ENCODE measurements at regions not wholly inside any gene's neighbourhood (a gene's known extent, or its start where the extent isn't known, plus 50 kb on each side); places are given as distances from the start of the nearest gene placed in this dataset.
"Not testable (repeated sequence)": the region's sequence is repeated elsewhere in the genome, so short reads cannot be mapped to it uniquely, and the experiment has no call there.

DNA sequence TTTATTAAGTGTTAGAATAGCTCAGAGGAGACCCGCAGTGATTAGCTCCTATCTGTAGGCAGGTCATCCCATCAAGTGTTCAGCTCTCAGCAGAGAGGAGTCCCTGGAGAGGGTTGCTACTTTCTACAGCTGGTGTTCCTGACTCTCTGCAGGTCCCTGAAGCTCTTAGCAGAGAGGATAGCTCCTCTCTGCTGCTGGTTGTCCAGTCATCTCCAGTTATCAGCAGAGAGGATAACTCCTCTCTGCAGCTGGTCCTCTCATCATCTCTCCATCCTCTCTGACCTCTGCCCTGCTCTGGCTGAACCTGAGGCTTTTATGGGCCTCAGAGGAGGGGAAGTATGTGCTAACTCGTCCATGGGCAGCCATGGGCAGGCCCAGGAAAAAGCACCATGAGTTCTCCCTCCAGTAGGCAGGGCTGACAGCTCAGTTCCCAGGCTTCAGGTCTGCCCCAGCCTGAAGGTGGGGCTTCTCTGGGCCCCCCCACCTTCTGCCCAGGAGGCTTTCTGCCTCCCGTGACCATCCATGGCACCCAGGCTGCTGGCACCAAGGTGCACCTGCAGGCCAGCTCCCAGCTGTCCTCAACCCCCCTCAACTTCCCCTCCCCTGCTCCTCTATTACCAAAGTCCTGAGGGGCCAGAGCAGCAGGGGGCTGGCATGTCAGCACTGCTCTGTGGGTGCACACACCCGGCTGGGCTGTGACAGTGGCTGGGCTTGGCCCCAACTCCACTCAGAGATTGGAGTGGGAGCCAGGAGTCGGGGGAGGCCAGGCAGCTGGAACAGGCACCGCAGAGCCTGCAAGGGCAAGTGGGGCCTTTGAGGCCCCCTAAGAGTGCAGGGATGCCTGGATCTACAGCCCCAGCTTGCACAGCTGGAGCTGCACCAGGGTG is 98.9 kb upstream of the FRMD4B start:
- Histone ChIP-seq H3K36me3 (ENCODE audit: control insufficient read depth, insufficient read depth, low read length) (no peaks in the 10 kb centered on the region), H3K9me3 (ENCODE audit: control insufficient read depth, insufficient read depth, low read depth, low read length) (no peaks in the 10 kb centered on the region; the same call in none of the 2 replicates), H3K4me3 (ENCODE audit: low read depth, low read length) (no peak overlapping the region), H3K27ac (ENCODE audit: low read depth, low read length) (no peak overlapping the region), H3K4me1 (ENCODE audit: control insufficient read depth, insufficient read depth, low read length) (no peaks in the 10 kb centered on the region), H3K9ac (ENCODE audit: low read length) (no peak overlapping the region), H3K27me3 (ENCODE audit: control insufficient read depth, insufficient read depth, low read length) (no peaks in the 10 kb centered on the region)

DNA sequence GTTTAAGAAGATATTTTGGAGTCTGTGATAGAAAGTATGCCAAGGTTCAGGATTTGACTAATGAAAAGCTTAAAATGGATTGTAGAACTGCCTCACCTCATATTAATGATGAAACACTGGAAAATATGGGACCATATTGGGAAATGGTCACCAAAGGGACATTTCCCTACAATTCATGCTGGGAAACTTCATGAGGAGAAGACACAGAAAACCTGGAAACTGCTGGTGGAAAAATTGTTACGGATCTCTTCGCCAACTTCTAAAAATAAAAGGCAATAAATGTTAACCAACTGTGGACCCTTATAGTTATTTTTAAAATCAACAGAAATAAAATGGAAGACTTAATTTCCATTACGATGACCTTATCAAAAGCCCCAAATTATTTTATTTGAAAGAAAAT is 97.6 kb upstream of the FRMD4B start:
- H3K4me3 ChIP-seq (ENCODE audit: low read depth, low read length), result no peak overlapping the region
- H3K9me3 ChIP-seq (ENCODE audit: control insufficient read depth, insufficient read depth, low read depth, low read length), result no peaks in the 10 kb centered on the region; the same call in none of the 2 replicates
- no peaks in the 10 kb centered on the region for H3K36me3 ChIP-seq (ENCODE audit: control insufficient read depth, insufficient read depth, low read length)
- no peak overlapping the region for H3K9ac ChIP-seq (ENCODE audit: low read length)
- no peak overlapping the region for H3K27ac ChIP-seq (ENCODE audit: low read depth, low read length)
- H3K27me3 ChIP-seq (ENCODE audit: control insufficient read depth, insufficient read depth, low read length), result no peaks in the 10 kb centered on the region
- H3K4me1 ChIP-seq (ENCODE audit: control insufficient read depth, insufficient read depth, low read length), result no peaks in the 10 kb centered on the region

DNA sequence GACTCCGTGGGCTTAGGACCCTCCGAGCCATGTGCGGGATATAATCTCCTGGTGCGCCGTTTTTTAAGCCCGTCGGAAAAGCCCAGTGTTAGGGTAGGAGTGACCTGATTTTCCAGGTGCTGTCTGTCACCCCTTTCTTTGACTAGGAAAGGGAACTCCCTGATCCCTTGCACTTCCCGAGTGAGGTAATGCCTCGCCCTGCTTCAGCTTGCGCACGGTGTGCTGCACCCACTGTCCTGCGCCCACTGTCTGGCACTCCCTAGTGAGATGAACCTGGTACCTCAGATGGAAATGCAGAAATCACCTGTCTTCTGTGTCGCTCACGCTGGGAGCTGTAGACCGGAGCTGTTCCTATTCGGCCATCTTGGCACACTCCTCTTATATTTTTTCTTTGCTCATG is 95.1 kb upstream of the FRMD4B start:
- H3K4me3 ChIP-seq (ENCODE audit: low read depth, low read length); H3K36me3 ChIP-seq (ENCODE audit: control insufficient read depth, insufficient read depth, low read length); H3K9ac ChIP-seq (ENCODE audit: low read length); H3K27ac ChIP-seq (ENCODE audit: low read depth, low read length); H3K9me3 ChIP-seq (ENCODE audit: control insufficient read depth, insufficient read depth, low read depth, low read length); H3K4me1 ChIP-seq (ENCODE audit: control insufficient read depth, insufficient read depth, low read length); H3K27me3 ChIP-seq (ENCODE audit: control insufficient read depth, insufficient read depth, low read length): not testable (repeated sequence)

DNA sequence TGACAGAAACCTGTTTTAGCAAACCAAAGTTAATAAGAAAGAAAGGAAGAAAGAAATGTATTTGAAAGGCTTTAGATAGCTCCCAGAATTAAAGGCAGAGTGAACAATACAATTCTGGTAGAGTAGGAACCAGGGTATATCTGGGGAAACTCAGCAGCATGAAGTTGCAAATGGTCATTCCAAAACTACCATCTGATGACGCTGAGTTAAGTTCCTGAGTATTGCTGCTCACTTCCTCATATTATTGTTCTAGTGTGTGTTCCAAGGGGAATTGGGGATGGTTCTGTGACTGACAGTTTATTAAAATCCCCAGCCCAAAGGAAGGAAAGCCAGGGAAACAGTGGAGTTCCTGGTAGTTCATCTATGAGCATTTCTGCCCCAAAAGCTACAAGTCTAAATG is 88.3 kb upstream of the FRMD4B start:
- Histone ChIP-seq H3K4me3 (ENCODE audit: low read depth, low read length) (no peak overlapping the region), H3K36me3 (ENCODE audit: control insufficient read depth, insufficient read depth, low read length) (no peaks in the 10 kb centered on the region), H3K27ac (ENCODE audit: low read depth, low read length) (no peak overlapping the region), H3K9me3 (ENCODE audit: control insufficient read depth, insufficient read depth, low read depth, low read length) (no peaks in the 10 kb centered on the region), H3K27me3 (ENCODE audit: control insufficient read depth, insufficient read depth, low read length) (no peaks in the 10 kb centered on the region), H3K4me1 (ENCODE audit: control insufficient read depth, insufficient read depth, low read length) (no peaks in the 10 kb centered on the region), H3K9ac (ENCODE audit: low read length) (no peak overlapping the region)

DNA sequence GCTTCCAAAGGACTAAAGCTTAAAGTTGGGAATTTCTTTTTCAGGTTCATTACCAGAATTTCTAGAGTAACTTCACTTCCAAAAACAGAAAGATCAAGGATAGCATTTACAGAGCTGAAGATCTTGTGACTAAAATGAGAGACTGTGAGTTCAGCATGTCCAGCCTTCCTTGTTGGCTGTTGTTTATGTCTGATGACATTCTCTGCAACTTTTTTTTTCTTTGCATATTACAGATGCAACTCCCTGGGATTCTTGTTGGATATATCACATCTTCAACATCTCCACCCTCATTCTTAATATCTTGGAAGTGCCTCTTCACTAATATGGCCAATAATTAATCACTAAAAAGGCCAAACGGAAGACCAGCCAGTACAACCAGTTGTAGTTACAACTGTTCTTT is 86.2 kb upstream of the FRMD4B start:
- H3K9ac ChIP-seq (ENCODE audit: low read length), result no peak overlapping the region
- no peaks in the 10 kb centered on the region for H3K4me1 ChIP-seq (ENCODE audit: control insufficient read depth, insufficient read depth, low read length)
- no peaks in the 10 kb centered on the region for H3K36me3 ChIP-seq (ENCODE audit: control insufficient read depth, insufficient read depth, low read length)
- H3K27ac ChIP-seq (ENCODE audit: low read depth, low read length), result no peak overlapping the region
- H3K4me3 ChIP-seq (ENCODE audit: low read depth, low read length), result no peak overlapping the region
- H3K9me3 ChIP-seq (ENCODE audit: control insufficient read depth, insufficient read depth, low read depth, low read length), result no peaks in the 10 kb centered on the region
- no peaks in the 10 kb centered on the region for H3K27me3 ChIP-seq (ENCODE audit: control insufficient read depth, insufficient read depth, low read length)

DNA sequence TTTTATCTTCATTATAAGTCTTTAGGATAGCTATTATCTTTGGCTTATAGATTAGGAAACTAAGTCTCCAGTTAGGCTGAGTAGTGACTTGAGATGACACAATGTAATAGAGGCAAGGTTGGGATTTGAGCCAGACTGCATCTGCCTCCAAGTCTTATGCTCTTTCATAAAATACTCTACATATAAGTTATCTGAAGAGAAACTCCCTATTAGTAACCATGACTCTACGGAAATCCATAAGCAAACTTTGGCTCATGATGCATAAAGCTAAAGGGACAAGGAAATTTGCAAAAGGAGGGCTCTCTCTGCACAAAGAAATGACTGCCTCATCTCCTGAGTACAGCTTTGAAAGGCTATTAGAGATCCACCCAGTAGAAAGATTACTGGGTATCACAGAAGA is 77.6 kb upstream of the FRMD4B start:
- Histone ChIP-seq H3K4me1 (ENCODE audit: control insufficient read depth, insufficient read depth, low read length) (no peaks in the 10 kb centered on the region), H3K36me3 (ENCODE audit: control insufficient read depth, insufficient read depth, low read length) (no peaks in the 10 kb centered on the region), H3K4me3 (ENCODE audit: low read depth, low read length) (no peak overlapping the region), H3K27me3 (ENCODE audit: control insufficient read depth, insufficient read depth, low read length) (no peaks in the 10 kb centered on the region), H3K9ac (ENCODE audit: low read length) (no peak overlapping the region), H3K27ac (ENCODE audit: low read depth, low read length) (no peak overlapping the region), H3K9me3 (ENCODE audit: control insufficient read depth, insufficient read depth, low read depth, low read length) (no peaks in the 10 kb centered on the region)

DNA sequence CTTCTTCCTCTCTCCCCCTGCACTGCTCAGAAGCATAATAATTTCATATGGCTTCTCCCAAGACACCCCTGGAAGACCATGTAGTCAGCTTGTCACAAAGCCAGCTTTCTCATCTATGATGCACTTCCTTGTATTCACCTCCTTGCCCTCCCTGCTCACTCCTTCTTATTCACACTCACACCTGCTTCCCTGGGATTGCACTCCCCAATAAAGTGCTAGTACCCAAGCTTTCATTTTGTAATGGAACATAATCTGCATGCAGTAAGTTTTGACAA is 76.9 kb upstream of the FRMD4B start:
- H3K4me1 ChIP-seq (ENCODE audit: control insufficient read depth, insufficient read depth, low read length), result no peaks in the 10 kb centered on the region
- H3K27me3 ChIP-seq (ENCODE audit: control insufficient read depth, insufficient read depth, low read length), result no peaks in the 10 kb centered on the region
- H3K36me3 ChIP-seq (ENCODE audit: control insufficient read depth, insufficient read depth, low read length), result no peaks in the 10 kb centered on the region
- no peak overlapping the region for H3K27ac ChIP-seq (ENCODE audit: low read depth, low read length)
- no peak overlapping the region for H3K4me3 ChIP-seq (ENCODE audit: low read depth, low read length)
- no peaks in the 10 kb centered on the region for H3K9me3 ChIP-seq (ENCODE audit: control insufficient read depth, insufficient read depth, low read depth, low read length)
- no peak overlapping the region for H3K9ac ChIP-seq (ENCODE audit: low read length)

DNA sequence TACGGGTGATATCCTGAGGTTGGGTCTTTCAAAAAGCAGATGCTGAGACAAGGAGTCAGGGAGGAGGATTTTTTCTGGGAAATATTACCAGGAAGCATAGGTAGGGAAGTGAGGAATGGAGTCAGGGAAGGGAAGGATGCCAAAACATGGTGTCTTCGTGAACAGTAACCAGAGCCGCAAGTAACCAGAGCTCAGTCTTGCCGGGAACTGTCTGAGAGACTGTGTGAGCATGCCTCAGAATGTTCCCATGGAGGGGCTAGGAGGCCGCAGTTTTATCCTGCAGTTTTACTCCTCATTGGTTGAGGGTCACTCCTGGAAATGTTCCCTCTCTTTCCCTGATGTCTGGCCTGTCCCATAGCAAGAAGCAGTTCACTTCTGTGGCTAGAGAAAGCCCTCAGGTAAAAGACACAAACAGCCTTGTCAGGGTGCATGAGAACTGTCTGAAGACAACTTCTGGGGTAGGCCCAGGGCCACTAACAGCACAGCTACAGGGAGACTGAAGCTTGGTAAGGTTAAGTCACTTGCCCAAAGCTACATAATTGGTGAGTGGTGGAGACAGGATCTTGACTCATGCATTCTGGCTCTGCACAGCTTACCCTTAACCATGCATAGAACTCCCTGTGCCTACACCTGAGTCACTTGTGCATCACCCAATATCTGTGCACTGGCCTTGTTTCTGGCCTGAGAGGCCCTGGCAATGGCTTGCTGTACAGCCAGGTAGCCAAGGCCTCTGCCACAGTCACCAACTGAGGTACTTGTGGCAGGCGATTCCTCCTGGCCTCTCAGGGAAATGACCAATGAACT is 76.3 kb upstream of the FRMD4B start:
- no peak overlapping the region for H3K9ac ChIP-seq (ENCODE audit: low read length)
- H3K36me3 ChIP-seq (ENCODE audit: control insufficient read depth, insufficient read depth, low read length), result no peaks in the 10 kb centered on the region
- no peaks in the 10 kb centered on the region for H3K9me3 ChIP-seq (ENCODE audit: control insufficient read depth, insufficient read depth, low read depth, low read length)
- no peaks in the 10 kb centered on the region for H3K4me1 ChIP-seq (ENCODE audit: control insufficient read depth, insufficient read depth, low read length)
- no peaks in the 10 kb centered on the region for H3K27me3 ChIP-seq (ENCODE audit: control insufficient read depth, insufficient read depth, low read length)
- H3K27ac ChIP-seq (ENCODE audit: low read depth, low read length), result no peak overlapping the region
- H3K4me3 ChIP-seq (ENCODE audit: low read depth, low read length), result no peak overlapping the region

DNA sequence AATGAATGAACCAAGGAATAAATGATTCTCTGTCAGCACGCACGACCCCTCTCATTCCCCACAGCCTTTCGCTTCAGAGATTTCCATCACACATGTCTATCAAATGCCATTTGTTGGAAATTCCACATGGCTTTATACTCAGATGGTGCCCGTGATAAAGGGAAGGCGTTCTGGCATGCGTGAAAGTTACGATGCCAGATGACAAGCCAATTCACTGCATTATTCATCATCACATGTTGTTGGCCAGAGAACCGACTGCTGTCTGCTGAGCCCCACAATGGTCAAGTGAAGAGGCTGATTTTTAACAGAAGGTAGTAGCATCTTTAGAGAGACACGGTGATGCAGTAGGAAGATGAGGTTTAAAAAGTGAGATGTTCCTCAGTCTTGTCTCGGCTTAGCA is 74.1 kb upstream of the FRMD4B start:
- no peaks in the 10 kb centered on the region for H3K27me3 ChIP-seq (ENCODE audit: control insufficient read depth, insufficient read depth, low read length)
- peaks cover 4% of the 10 kb centered on the region for H3K9me3 ChIP-seq (ENCODE audit: control insufficient read depth, insufficient read depth, low read depth, low read length)
- H3K36me3 ChIP-seq (ENCODE audit: control insufficient read depth, insufficient read depth, low read length), result no peaks in the 10 kb centered on the region
- H3K27ac ChIP-seq (ENCODE audit: low read depth, low read length), result no peak overlapping the region
- no peak overlapping the region for H3K4me3 ChIP-seq (ENCODE audit: low read depth, low read length)
- no peaks in the 10 kb centered on the region for H3K4me1 ChIP-seq (ENCODE audit: control insufficient read depth, insufficient read depth, low read length)
- no peak overlapping the region for H3K9ac ChIP-seq (ENCODE audit: low read length)

DNA sequence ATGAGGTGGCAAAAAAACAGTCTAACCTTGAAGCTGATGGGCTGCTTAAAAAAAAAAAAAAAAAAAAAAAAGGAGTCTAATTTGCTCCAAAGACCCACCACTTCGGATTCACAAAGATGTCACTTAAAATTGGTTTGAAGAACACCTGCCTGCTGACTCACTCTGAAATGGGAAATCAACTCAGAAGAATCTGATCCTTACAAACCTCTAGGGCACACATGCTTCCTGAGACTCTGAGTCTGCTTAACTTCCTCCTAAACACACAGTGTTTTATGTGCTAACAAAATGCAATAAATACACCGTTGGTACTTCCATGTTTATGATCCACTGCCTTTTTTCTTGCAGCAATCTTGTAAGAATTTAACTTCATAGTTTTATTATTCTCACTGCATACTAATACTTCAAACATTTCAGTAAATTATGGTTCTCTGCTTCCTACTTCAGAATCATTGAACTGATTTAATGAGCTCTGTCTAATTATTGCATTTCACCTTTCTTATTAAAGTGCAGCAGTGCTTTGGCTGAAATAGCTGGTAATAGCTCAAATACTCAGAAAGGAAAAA is 73.0 kb upstream of the FRMD4B start:
- H3K9ac ChIP-seq (ENCODE audit: low read length), result no peak overlapping the region
- H3K27ac ChIP-seq (ENCODE audit: low read depth, low read length), result no peak overlapping the region
- no peaks in the 10 kb centered on the region for H3K4me1 ChIP-seq (ENCODE audit: control insufficient read depth, insufficient read depth, low read length)
- peaks cover 8% of the 10 kb centered on the region for H3K9me3 ChIP-seq (ENCODE audit: control insufficient read depth, insufficient read depth, low read depth, low read length)
- H3K36me3 ChIP-seq (ENCODE audit: control insufficient read depth, insufficient read depth, low read length), result no peaks in the 10 kb centered on the region
- H3K27me3 ChIP-seq (ENCODE audit: control insufficient read depth, insufficient read depth, low read length), result no peaks in the 10 kb centered on the region
- no peak overlapping the region for H3K4me3 ChIP-seq (ENCODE audit: low read depth, low read length)

DNA sequence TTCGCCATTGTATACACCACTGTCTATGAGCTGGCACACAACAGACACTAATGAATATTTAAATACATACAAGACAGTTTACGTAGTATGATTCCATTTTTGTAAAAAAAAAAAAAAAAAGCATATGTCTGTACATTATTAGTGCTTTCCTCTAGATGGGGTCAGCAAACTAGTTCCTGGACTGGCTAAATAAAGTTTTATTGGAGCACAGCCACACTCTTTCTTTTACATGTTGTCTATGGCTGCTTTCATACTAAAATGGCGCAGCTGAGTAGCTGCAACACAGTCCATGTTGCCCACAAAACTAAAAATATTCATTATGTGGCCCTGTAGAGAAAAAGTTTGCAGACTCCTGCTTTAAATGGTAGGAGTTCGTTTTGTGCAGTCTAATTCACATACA is 70.7 kb upstream of the FRMD4B start:
- Histone ChIP-seq H3K4me1 (ENCODE audit: control insufficient read depth, insufficient read depth, low read length) (no peaks in the 10 kb centered on the region), H3K27me3 (ENCODE audit: control insufficient read depth, insufficient read depth, low read length) (no peaks in the 10 kb centered on the region), H3K4me3 (ENCODE audit: low read depth, low read length) (no peak overlapping the region), H3K36me3 (ENCODE audit: control insufficient read depth, insufficient read depth, low read length) (no peaks in the 10 kb centered on the region), H3K9me3 (ENCODE audit: control insufficient read depth, insufficient read depth, low read depth, low read length) (peaks cover 8% of the 10 kb centered on the region), H3K9ac (ENCODE audit: low read length) (no peak overlapping the region), H3K27ac (ENCODE audit: low read depth, low read length) (no peak overlapping the region)
